ENCODE measurements at regions not wholly inside any gene's neighbourhood (a gene's known extent, or its start where the extent isn't known, plus 50 kb on each side); places are given as distances from the start of the nearest gene placed in this dataset.

DNA sequence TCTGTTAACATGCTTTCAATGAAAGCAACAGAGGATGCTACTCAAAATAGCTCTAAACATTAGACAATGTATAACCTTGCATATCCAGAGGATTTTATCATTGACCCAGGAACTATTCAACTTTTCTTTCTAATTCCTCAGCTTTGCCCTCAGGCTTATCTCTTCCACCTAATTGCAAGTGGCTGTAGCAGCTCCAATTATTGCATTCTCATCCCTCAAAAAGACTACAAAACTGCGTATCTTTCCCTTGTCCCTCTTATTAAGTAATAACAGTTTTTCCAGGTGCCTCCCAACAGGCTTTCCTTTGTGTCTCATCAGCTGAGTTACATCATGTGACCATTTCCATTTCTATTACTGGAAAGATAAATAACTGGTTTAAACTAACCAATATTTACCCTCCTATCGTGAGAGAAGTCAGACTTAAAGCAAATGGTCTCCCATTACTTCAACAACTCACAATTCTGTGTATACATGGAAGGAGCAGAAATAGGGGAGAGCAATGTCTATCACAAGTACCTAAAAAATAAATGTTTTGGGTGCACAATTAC, 78.0 kb upstream of the MBNL1 start:
- Histone ChIP-seq H2BK120ac (replicated peaks; ENCODE audit: low read depth, low read length) (no peak overlapping the region), H3K9me3 (ENCODE audit: insufficient read depth in 2 of 2, low read depth in 1 of 2, low read length in 1 of 2) (no peaks in the 10 kb centered on the region), H3K4me2 (ENCODE audit: insufficient read depth in 1 of 2, low read depth in 2 of 2, low read length in 2 of 2) (no peak overlapping the region), H3K9ac (replicated peaks in 1 of 4; ENCODE audit: extremely low read depth in 1 of 4, low read depth in 3 of 4, low read length in 3 of 4) (no peak overlapping the region), H3K23me2 (ENCODE audit: low read depth, low read length) (no peaks in the 10 kb centered on the region), H3K56ac (replicated peaks; ENCODE audit: insufficient read length, low read depth, low read length) (no peak overlapping the region), H2BK20ac (ENCODE audit: low read length) (no peak overlapping the region), H3K14ac (ENCODE audit: insufficient read length) (no peak overlapping the region), H2AFZ (ENCODE audit: low read length) (no peak overlapping the region), H2BK5ac (ENCODE audit: low read depth, low read length) (no peak overlapping the region), H4K8ac (ENCODE audit: extremely low read depth, insufficient read depth, low read length) (no peak overlapping the region), H4K5ac (ENCODE audit: insufficient read length, low read depth, low read length) (no peak overlapping the region), H3K4ac (replicated peaks; ENCODE audit: insufficient read length, low read depth, low read length) (no peak overlapping the region), H2AK5ac (ENCODE audit: low read depth, low read length) (no peak overlapping the region), H3K27me3 (replicated peaks in 1 of 4; ENCODE audit: control insufficient read depth in 3 of 4, extremely low read depth in 1 of 4, insufficient read depth in 3 of 4, low read length in 3 of 4) (peaks cover 0 to 2% (median 0%) of the 10 kb centered on the region in 4 experiments; a peak in 1 of 7 replicates), H3K36me3 (ENCODE audit: control insufficient read depth in 2 of 4, insufficient read depth in 4 of 4, low read length in 3 of 4) (no peaks in the 10 kb centered on the region), H2BK15ac (ENCODE audit: low read length) (no peak overlapping the region), H4K91ac (replicated peaks; ENCODE audit: insufficient read length, low read length) (no peak overlapping the region), H3K79me2 (ENCODE audit: control insufficient read depth in 1 of 2, insufficient read depth in 2 of 2, low read length in 2 of 2) (no peaks in the 10 kb centered on the region), H4K20me1 (replicated peaks in 1 of 2; ENCODE audit: control insufficient read depth in 1 of 2, insufficient read depth in 2 of 2, low read length in 2 of 2) (no peaks in the 10 kb centered on the region), H3K4me1 (replicated peaks in 1 of 4; ENCODE audit: control insufficient read depth in 3 of 4, insufficient read depth in 4 of 4, low read length in 3 of 4) (no peaks in the 10 kb centered on the region), H3K79me1 (ENCODE audit: low read depth, low read length) (no peaks in the 10 kb centered on the region), H3K27ac (ENCODE audit: low read depth, low read length) (no peak overlapping the region), H2BK12ac (ENCODE audit: low read depth, low read length) (no peak overlapping the region), H3K18ac (ENCODE audit: extremely low read depth, low read length) (no peak overlapping the region), H3K4me3 (ENCODE audit: extremely low read depth in 1 of 4, insufficient read depth in 2 of 4, low read depth in 3 of 4, low read length in 4 of 4) (no peak overlapping the region), H3K23ac (ENCODE audit: insufficient read length) (no peak overlapping the region)
- no peak for FAIRE-seq
- TF ChIP-seq CBX8 (IDR thresholded peaks at IDR 0.05; ENCODE audit: borderline replicate concordance, low read depth, low read length) (no peak), SIRT6 (IDR thresholded peaks at IDR 0.05; ENCODE audit: low read length) (no peak), SUZ12 (IDR thresholded peaks at IDR 0.05; ENCODE audit: low read length) (no peak)
- DNase-seq (ENCODE audit: low read depth in 1 of 2, low spot score in 2 of 2) = no peak
- ChIA-PET POLR2A (ENCODE audit: partially characterized antibody) (no interaction called here), CTCF (ENCODE audit: partially characterized antibody) (no interaction called here)
- WGBS, 2 experiments (ENCODE audit: extremely low coverage in 1 of 2, insufficient coverage in 1 of 2, insufficient read length in 1 of 2, insufficient replicate concordance in 2 of 2, low coverage in 1 of 2, low lambda C conversion rate in 2 of 2, missing lambda C conversion rate in 1 of 2) = 87% methylated on average over 2 of the region's 2 CpGs; no CpG with 5 or more reads in 1 of the 2 experiments
